ENCODE measurements at regions not wholly inside any gene's neighbourhood (a gene's known extent, or its start where the extent isn't known, plus 50 kb on each side); places are given as distances from the start of the nearest gene placed in this dataset.

DNA sequence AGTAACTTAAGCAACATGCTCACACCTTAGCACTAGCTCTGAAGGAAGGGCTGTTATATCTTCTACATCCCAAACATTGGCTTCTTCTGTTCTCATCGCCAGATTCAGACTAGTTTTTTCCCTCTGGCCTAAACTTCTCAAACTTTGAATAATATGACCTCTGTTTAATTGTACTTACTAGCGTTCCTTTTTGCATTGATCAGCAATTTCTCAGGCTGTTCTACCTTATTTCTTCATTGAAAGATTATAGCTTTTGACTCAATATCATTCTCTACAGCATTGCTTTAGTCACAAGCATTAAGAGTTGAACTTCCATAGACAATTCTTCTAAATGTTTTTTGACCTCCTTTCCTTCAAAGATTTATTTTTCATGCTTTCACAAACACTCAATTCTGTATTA lies 659.2 kb downstream of the PCDH7 start:
- no peak for DNase-seq (ENCODE audit: low read depth)
- TF ChIP-seq, protein P1, sequence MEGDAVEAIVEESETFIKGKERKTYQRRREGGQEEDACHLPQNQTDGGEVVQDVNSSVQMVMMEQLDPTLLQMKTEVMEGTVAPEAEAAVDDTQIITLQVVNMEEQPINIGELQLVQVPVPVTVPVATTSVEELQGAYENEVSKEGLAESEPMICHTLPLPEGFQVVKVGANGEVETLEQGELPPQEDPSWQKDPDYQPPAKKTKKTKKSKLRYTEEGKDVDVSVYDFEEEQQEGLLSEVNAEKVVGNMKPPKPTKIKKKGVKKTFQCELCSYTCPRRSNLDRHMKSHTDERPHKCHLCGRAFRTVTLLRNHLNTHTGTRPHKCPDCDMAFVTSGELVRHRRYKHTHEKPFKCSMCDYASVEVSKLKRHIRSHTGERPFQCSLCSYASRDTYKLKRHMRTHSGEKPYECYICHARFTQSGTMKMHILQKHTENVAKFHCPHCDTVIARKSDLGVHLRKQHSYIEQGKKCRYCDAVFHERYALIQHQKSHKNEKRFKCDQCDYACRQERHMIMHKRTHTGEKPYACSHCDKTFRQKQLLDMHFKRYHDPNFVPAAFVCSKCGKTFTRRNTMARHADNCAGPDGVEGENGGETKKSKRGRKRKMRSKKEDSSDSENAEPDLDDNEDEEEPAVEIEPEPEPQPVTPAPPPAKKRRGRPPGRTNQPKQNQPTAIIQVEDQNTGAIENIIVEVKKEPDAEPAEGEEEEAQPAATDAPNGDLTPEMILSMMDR (conservative IDR thresholded peaks at IDR 0.05; ENCODE audit: low read depth, low read length): no peak
- H3K4me3 ChIP-seq (ENCODE audit: low read depth, low read length): no peak overlapping the region

DNA sequence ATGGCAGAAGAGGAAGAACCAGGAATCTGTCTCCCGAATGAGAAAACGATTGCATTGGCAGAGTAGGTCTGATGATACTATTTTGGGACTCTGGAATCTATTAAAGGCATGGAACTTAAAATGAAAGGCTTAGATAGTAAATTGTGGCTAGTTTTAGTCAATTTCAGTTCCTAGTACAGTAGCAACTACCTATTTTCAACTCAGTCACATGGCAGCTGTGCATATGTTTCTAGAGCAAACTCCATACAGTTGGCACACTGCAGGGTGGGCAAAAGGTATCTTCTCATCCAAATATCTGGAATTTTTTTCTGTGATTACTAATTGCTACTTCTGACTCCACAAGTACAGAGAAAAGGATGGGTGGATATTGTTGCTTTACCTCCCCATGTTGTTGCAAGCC lies 663.6 kb downstream of the PCDH7 start:
- no peak overlapping the region for H3K4me3 ChIP-seq (ENCODE audit: low read depth, low read length)
- TF ChIP-seq, protein P1 (conservative IDR thresholded peaks at IDR 0.05; ENCODE audit: low read depth, low read length): no peak
- DNase-seq (ENCODE audit: low read depth): no peak

DNA sequence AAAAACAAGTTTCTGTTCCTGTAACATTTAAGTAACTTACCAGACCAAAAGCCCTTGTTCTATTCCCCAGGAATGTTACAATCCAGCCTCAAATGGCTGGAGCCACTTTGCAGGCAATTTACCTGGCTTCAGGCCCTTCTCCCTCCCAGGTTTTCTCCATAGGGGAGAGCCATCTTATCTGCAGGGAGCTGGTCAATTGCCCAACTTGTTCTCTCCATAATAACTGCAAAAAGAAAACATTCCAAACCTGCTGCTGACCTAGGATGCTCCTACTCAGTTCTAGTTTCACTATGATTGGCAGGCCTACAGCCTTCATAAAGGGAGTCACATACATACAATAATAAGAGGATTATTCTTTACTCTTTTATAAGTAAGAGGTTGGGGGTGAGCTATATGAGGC lies 670.7 kb downstream of the PCDH7 start:
- H3K4me3 ChIP-seq (ENCODE audit: low read depth, low read length): no peak overlapping the region
- TF ChIP-seq, protein P1 (conservative IDR thresholded peaks at IDR 0.05; ENCODE audit: low read depth, low read length): no peak

DNA sequence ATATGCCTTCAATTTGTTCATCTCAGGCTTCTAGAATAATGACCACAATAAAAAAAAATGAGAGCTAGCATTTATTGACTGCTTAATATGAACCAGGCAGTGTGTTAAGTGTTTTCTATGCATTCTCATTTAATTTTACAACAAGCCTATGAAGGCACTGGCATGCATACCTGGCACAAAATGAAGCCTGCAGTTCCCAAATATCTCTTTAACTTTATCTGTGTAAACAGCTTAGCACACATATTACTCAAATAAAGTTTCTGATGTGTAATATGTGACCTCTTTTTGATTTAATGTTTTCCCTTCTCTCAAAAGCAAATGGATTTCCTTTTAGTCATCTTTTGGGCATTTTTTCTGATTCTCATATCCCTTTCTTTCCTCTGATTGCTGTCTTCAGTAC lies 671.8 kb downstream of the PCDH7 start:
- TF ChIP-seq, protein P1 (conservative IDR thresholded peaks at IDR 0.05; ENCODE audit: low read depth, low read length): no peak
- no peak for DNase-seq (ENCODE audit: low read depth)

More for the DNA sequence above, 670.7 kb downstream of the PCDH7 start:
- DNase-seq (ENCODE audit: low read depth): no peak

DNA sequence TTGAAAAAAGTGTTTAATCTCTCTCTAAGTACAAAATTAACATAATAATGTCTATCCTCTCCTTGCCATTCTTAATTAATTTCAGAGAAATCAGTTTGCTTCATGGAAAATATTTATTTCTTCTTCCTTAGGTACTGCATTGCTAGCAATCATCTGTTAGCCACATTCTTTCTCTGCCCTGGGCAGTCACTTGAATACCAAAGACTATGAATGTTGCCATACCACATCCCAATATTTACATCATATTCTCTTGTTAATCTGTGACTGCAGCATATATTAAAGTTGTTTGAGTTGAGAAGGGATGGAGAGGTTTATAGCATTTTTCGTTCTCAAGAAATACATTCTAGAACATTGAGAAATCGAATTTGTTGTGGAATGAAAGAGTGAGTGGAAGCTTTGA lies 672.8 kb downstream of the PCDH7 start:
- no peak overlapping the region for H3K4me3 ChIP-seq (ENCODE audit: low read depth, low read length)
- TF ChIP-seq, protein P1 (conservative IDR thresholded peaks at IDR 0.05; ENCODE audit: low read depth, low read length): no peak
- DNase-seq (ENCODE audit: low read depth): no peak

More for the DNA sequence above, 671.8 kb downstream of the PCDH7 start:
- no peak overlapping the region for H3K4me3 ChIP-seq (ENCODE audit: low read depth, low read length)

DNA sequence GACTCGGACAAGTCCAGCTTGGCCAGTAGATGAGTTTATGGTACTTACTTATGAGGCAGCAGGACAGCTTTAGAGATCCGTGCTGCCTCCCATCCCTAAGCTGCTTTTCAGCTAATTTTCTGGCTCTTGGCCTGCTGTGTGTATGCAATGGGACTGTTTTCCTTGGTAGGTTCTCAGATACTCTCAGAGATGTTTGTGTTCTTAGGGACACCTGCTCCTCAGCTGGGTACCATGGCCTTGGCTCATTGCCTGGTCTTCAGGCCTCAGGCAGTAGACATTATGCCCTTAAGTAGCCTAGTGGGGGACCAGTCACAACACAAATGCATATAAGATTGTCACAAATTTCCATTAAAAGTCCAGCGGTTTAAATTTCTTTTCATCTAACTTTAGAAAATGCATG lies 688.0 kb downstream of the PCDH7 start:
- DNase-seq (ENCODE audit: low read depth): no peak
- no peak overlapping the region for H3K4me3 ChIP-seq (ENCODE audit: low read depth, low read length)
- TF ChIP-seq, protein P1 (conservative IDR thresholded peaks at IDR 0.05; ENCODE audit: low read depth, low read length): no peak

DNA sequence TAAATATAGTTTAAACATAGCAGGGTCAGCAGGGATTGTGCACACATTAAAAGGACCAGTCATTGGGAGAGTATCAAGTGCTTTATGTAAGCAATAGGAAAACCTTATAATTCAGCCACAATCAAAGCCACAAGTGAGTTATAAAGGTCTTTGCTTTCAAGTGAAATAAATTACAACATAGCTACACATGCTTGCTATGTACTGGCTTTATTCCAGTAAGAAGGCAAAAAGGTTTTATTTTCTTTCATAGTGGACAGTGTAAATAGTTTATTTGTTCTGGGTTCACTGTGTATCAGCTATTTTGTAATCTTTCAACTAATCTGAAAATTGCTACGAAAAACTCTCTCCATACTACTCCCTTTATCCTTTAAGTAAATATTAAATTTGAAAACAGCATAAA lies 691.4 kb downstream of the PCDH7 start:
- TF ChIP-seq, protein P1 (conservative IDR thresholded peaks at IDR 0.05; ENCODE audit: low read depth, low read length): no peak
- DNase-seq (ENCODE audit: low read depth): no peak
- no peak overlapping the region for H3K4me3 ChIP-seq (ENCODE audit: low read depth, low read length)
